Heart right ventricle (tissue), 16 donors: ENCODE measurements at regions not wholly inside any gene's neighbourhood (a gene's known extent, or its start where the extent isn't known, plus 50 kb on each side); places are given as distances from the start of the nearest gene placed in this dataset.

Source experiments
- ATAC-seq, 8 donors: fragments of 200-7000 bp; cut with Tn5 transposase; one replicate each; pipeline ENCODE4 v1.9.1; 2020; ENCODE audit warnings: mild to moderate bottlenecking in 8 of 8, moderate library complexity in 8 of 8, moderate number of reproducible peaks in 1 of 8
- DNase-seq, 2 donors: peaks; one replicate each; pipeline ENCODE4 v3.0.0-alpha.2; 2020
- H3K27ac ChIP-seq, 10 donors: fragments of 200-600 bp; sonication (generic) in 2 of 10; one replicate each; pipeline versions ENCODE4 v1.5.0 to v1.8.0; 2020 to 2022; ENCODE audit warnings: mild to moderate bottlenecking in 3 of 10
- H3K27me3 ChIP-seq, 7 donors: fragments of 200-600 bp; one replicate each; pipeline ENCODE4 v1.8.0; 2021 to 2022; ENCODE audit warnings: mild to moderate bottlenecking in 2 of 7
- H3K36me3 ChIP-seq, 9 donors: fragments of 200-600 bp; sonication (generic) in 1 of 9; one replicate each; pipeline versions ENCODE4 v1.5.0 to v1.8.0; 2020 to 2022; ENCODE audit warnings: mild to moderate bottlenecking in 2 of 9
- H3K4me1 ChIP-seq, 9 donors: fragments of 200-600 bp; sonication (generic) in 1 of 9; one replicate each; pipeline versions ENCODE4 v1.5.0 to v1.8.0; 2020 to 2022; ENCODE audit warnings: mild to moderate bottlenecking in 4 of 9
- H3K4me3 ChIP-seq, 10 donors: fragments of 200-600 bp; sonication (generic) in 2 of 10; one replicate each; pipeline versions ENCODE4 v1.5.0 to v1.8.0; 2020 to 2022; ENCODE audit warnings: mild to moderate bottlenecking in 7 of 10, moderate library complexity in 2 of 10
- H3K9me3 ChIP-seq, 11 donors: fragments of 200-600 bp in 10 of 11; sonication (generic) in 2 of 11; one replicate each; pipeline versions ENCODE4 v1.5.0 to v1.8.0; 2013 to 2022; ENCODE audit warnings: mild to moderate bottlenecking in 2 of 11, control low read depth in 1 of 11, moderate library complexity in 1 of 11
- CTCF ChIP-seq, 9 donors: fragments of 200-600 bp; sonication (generic) in 2 of 9; IDR thresholded peaks; one replicate each; pipeline versions ENCODE4 v1.5.0 to v1.8.0; 2021 to 2022; ENCODE audit warnings: antibody characterized with exemption in 9 of 9, mild to moderate bottlenecking in 5 of 9, moderate library complexity in 1 of 9
- WGBS, 2 donors: extraction: QIAGEN DNeasy Blood & Tissue Kit; methylation state at CpG; one replicate each; pipeline ENCODE4 v1.1.7; 2013; ENCODE audit warnings: inconsistent platforms in 1 of 2; 5-methylcytosine and 5-hydroxymethylcytosine counted together
- intact Hi-C, 10 donors: fragments of 100-400 bp; cut with DNase I; formaldehyde crosslinking; loops; one replicate each; pipeline versions ENCODE4 v1.11.1 to v1.14.2; 2022
- donor health status: Arrhythmogenic right ventricular cardiomyopathy.
- donor health status: ischemic (EF 13 %, LVEDD 7.1; RV severe dilation, severe dysfunction).
- donor health status: healthy with polysubstance abuse.
- donor health status: DM: no; HTN: yes; CAD: no.
- donor health status: DM: no; HTN: no; CAD: no.
- donor health status: ischemic (EF 25% LVEDD 6.9; RV normal size, moderate dysfunction).
- donor health status: ischemic (EF 25% LVEDD 5.7; RV mildly dilated, moderate dysfunction).
- donor health status: healthy.
- donor health status: DM: yes; HTN: yes; CAD: no.
- donor health status: Ischemic cardiomyopathy.
- donor health status: ischemic (EF 35%, LVEDD 5.7; RV mildly dilated, moderate dysfunction).
- donor health status: nonischemic (EF 11% LVEDD 7.7; RV severe dilation, severe dysfunction).
- donor health status: DM: yes; HTN: yes; CAD: no.
- donor health status: PGD.
- donor health status: ischemic (EF 29% LVEDD 5.4; RV normal size, mild dysfunction).
- donor health status: nonischemic (EF 23%, LVEDD 6.1; RV moderate dilation, normal function).

- Histone ChIP-seq H3K27me3 (peaks cover 0 to 4% (median 0%) of the 10 kb centered on the region in 7 donors), H3K9me3 (no peaks in the 10 kb centered on the region), H3K36me3 (no peaks in the 10 kb centered on the region), H3K4me1 (no peaks in the 10 kb centered on the region), H3K4me3 (no peak overlapping the region), H3K27ac (no peak overlapping the region)
- 57 to 63% methylated on average over 3 of the region's 3 CpGs for WGBS, 2 donors
- ATAC-seq (no peak), DNase-seq (no peak)
- intact Hi-C loops, result no loop called here
- no peak for TF ChIP-seq CTCF (IDR thresholded peaks at IDR 0.05)
Measured at GRCh38 chr18:51765606-51766360, 568.3 kb upstream of the MEX3C start.

GRCh38 chr18:51767293-51767692, 569.8 kb upstream of the MEX3C start:
- no peak for ATAC-seq
- H3K27me3 ChIP-seq, result peaks cover 0 to 4% (median 0%) of the 10 kb centered on the region in 7 donors
- H3K9me3 ChIP-seq, result no peaks in the 10 kb centered on the region
- TF ChIP-seq CTCF (IDR thresholded peaks at IDR 0.05), result no peak
- no peak for DNase-seq
- H3K4me1 ChIP-seq, result no peaks in the 10 kb centered on the region
- intact Hi-C loops, result no loop called here
- H3K36me3 ChIP-seq, result no peaks in the 10 kb centered on the region
- no peak overlapping the region for H3K4me3 ChIP-seq
- H3K27ac ChIP-seq, result no peak overlapping the region
- 62 to 72% methylated on average over 1 of the region's 1 CpG for WGBS, 2 donors

- H3K4me1 ChIP-seq, result no peaks in the 10 kb centered on the region
- ATAC-seq, result no peak
- WGBS, 2 donors, result 73 to 74% methylated on average over 4 of the region's 4 CpGs
- H3K27me3 ChIP-seq, result no peaks in the 10 kb centered on the region
- no peaks in the 10 kb centered on the region for H3K9me3 ChIP-seq
- no peak for DNase-seq
- intact Hi-C loops, result no loop called here
- H3K27ac ChIP-seq, result no peak overlapping the region
- no peak overlapping the region for H3K4me3 ChIP-seq
- H3K36me3 ChIP-seq, result no peaks in the 10 kb centered on the region
- TF ChIP-seq CTCF (IDR thresholded peaks at IDR 0.05), result no peak
Measured at GRCh38 chr18:51778115-51778514, 561.9 kb upstream of the DCC start.

- ATAC-seq (no peak), DNase-seq (no peak)
- no peak for TF ChIP-seq CTCF (IDR thresholded peaks at IDR 0.05)
- 78 to 89% methylated on average over 1 of the region's 1 CpG for WGBS, 2 donors
- Histone ChIP-seq H3K27ac (no peak overlapping the region), H3K4me1 (no peaks in the 10 kb centered on the region), H3K9me3 (peaks cover 0 to 2% (median 0%) of the 10 kb centered on the region in 11 donors), H3K27me3 (no peaks in the 10 kb centered on the region), H3K36me3 (no peaks in the 10 kb centered on the region), H3K4me3 (no peak overlapping the region)
- intact Hi-C loops, result no loop called here
Measured at GRCh38 chr18:51789871-51790270, 550.1 kb upstream of the DCC start.
